ENCODE measurements at regions not wholly inside any gene's neighbourhood (a gene's known extent, or its start where the extent isn't known, plus 50 kb on each side); places are given as distances from the start of the nearest gene placed in this dataset.

DNA sequence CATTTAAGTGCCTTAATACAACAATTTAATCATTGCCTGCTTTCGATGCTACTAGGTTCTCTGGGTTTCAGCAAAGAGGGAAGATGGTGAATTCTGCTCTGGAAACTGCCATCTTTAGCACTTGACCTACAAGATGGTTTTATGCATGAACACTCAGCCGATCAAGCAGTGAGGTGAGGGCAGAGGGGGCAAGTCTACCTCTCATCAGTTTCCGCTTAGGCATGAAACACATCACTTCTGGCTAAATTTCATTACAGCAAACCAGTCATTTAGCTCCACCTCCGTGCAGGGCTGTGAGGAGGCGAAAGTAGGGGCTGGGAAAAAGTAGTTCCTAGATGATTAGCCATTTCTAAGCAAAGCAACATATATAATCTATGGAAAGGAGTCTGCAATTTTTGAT lies 1018.0 kb downstream of the CDH18 start:
- ChIA-PET POLR2A (no interaction called here), CTCF (no interaction called here)
- no peak for DNase-seq (ENCODE audit: extremely low spot score)
- TF ChIP-seq, protein P1, sequence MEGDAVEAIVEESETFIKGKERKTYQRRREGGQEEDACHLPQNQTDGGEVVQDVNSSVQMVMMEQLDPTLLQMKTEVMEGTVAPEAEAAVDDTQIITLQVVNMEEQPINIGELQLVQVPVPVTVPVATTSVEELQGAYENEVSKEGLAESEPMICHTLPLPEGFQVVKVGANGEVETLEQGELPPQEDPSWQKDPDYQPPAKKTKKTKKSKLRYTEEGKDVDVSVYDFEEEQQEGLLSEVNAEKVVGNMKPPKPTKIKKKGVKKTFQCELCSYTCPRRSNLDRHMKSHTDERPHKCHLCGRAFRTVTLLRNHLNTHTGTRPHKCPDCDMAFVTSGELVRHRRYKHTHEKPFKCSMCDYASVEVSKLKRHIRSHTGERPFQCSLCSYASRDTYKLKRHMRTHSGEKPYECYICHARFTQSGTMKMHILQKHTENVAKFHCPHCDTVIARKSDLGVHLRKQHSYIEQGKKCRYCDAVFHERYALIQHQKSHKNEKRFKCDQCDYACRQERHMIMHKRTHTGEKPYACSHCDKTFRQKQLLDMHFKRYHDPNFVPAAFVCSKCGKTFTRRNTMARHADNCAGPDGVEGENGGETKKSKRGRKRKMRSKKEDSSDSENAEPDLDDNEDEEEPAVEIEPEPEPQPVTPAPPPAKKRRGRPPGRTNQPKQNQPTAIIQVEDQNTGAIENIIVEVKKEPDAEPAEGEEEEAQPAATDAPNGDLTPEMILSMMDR (IDR thresholded peaks at IDR 0.05; ENCODE audit: control extremely low read depth, extremely low read depth, low read depth, missing control alignments): no peak

DNA sequence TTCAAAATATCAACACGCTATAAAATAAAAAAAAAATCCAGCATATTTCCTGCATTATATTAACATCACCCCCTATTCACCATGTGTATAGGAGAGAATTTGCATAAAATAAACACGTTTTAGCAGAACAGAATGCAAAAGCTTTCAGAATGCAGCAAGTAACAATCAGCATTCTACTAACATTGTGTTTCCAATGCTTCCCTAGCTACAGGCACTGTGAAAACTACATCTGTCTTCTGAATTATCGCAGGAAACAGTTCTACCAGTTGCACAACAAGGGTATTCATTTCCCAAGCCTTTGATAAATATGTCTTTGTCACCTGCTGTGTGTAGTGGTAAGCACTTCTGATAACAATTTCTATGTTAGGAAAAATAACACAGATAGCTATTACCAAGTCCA lies 1015.8 kb downstream of the CDH18 start:
- DNase-seq (ENCODE audit: extremely low spot score): no peak
- CTCF ChIA-PET: no interaction called here
- TF ChIP-seq, protein P1 (IDR thresholded peaks at IDR 0.05; ENCODE audit: control extremely low read depth, extremely low read depth, low read depth, missing control alignments): no peak
- POLR2A ChIA-PET: no interaction called here

DNA sequence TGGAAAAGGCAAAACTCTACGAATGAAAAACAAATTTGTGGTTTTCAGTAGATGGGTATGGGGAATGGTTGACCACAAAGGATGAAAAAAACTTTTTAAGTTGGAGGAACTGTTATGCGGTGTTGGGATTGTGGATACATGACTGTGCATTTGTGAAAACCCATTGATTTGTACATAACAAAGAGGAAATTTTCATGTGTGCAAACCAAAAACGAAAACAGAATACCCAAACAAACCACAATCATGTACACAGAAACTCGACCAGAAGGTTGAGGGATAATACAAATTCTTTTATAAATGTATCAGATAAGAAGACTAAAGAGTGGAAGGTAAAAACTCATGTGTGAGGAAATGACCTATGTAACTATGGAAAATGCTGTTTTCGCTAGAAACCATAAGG lies 1012.4 kb downstream of the CDH18 start:
- ChIA-PET CTCF (interaction anchor here (1.4 kb wide), 1 partner anchor 8 kb away, joined by 5 read pairs; no protein-coding TSS in a partner anchor), POLR2A (no interaction called here)
- TF ChIP-seq, protein P1 (IDR thresholded peaks at IDR 0.05; ENCODE audit: control extremely low read depth, extremely low read depth, low read depth, missing control alignments): no peak
- DNase-seq (ENCODE audit: extremely low spot score): no peak

DNA sequence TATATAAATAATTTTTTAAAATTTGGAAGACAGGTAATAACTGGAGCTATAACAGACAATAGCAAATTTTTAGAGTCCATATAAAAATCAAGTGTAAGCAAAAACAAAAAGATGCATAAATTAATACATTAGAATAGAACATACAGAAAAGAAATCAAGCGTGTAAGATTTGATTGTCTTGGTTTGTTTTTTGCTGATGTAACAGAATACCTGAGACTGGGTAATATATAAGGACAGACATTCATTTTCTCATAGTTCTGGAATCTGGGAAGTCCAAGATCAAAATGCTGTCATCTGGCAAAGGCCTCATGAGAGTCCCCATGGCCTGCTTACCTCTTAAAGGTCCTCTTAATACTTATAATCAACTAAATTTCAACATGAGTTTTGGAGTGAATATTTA lies 1010.1 kb downstream of the CDH18 start:
- POLR2A ChIA-PET: no interaction called here
- CTCF ChIA-PET: no interaction called here
- TF ChIP-seq, protein P1 (IDR thresholded peaks at IDR 0.05; ENCODE audit: control extremely low read depth, extremely low read depth, low read depth, missing control alignments): no peak
- DNase-seq (ENCODE audit: extremely low spot score): no peak

DNA sequence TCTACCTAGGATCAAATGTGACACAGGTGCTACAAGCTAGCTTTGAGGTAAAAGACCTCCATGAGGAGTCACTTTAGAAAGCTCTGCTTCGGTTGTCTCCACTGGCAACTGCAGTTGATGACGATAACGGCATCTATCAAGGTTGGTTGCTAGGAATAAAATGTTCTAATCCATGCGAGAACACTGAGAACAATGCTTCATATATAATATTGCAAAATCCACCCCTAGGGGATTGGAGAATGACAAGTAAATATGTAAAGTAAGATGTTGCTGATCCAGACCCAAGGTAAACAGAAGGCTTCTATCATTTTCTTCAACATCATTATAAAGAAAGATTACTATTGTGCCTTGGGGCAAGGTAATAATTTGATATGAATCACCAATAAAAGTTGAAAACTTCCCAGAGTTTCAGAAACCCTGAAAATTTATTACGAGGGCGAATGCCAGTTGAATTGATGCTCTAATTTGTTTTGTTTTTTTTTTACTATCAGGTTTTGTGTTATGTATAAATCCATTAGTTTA lies 1003.4 kb downstream of the CDH18 start:
- CTCF ChIA-PET: no interaction called here
- TF ChIP-seq, protein P1 (IDR thresholded peaks at IDR 0.05; ENCODE audit: control extremely low read depth, extremely low read depth, low read depth, missing control alignments): no peak
- DNase-seq (ENCODE audit: extremely low spot score): no peak
- POLR2A ChIA-PET: no interaction called here

DNA sequence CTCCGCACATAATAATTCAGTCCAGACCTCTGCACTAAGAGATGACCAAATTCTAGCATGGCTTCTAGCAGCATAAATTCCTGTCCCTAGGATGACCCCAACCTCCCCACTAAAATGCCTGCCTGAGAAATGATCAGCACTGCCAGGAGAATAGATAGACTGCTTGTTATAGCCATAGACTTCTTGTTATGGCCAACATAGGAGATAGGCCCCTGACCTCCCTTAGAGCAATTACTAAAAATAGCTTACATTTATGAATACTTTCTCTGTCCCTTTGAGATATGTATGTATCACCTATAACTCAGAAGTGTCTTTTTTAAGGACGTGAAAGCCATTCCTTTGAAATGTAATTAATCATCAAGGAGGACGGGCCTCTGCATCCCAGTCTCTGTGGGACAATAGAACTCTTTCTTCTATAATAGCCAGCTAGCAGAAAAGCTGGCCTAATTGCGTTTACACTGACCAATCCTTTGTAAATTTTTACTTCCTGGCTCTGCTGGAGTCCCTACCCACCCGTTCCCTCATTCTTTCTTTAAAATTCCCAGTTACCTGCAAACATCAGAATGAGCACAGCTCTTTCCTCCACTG lies 1002.7 kb downstream of the CDH18 start:
- CTCF ChIA-PET: no interaction called here

More for the DNA sequence above, 1002.7 kb downstream of the CDH18 start:
- POLR2A ChIA-PET: no interaction called here
- TF ChIP-seq, protein P1 (IDR thresholded peaks at IDR 0.05; ENCODE audit: control extremely low read depth, extremely low read depth, low read depth, missing control alignments): no peak
- no peak for DNase-seq (ENCODE audit: extremely low spot score)
